ENCODE measurements at regions not wholly inside any gene's neighbourhood (a gene's known extent, or its start where the extent isn't known, plus 50 kb on each side); places are given as distances from the start of the nearest gene placed in this dataset.

GRCh38 chr17:6913608-6914443, 82.0 kb upstream of the ALOX12 start (continued):
- TF ChIP-seq MGA (IDR thresholded peaks at IDR 0.05) (0 out of 2 replicates have a peak, but pooled peaks have one; percentile 15), ZNF830 (CRISPR knock-in tag; IDR thresholded peaks at IDR 0.05) (no peak), ZBTB33 (CRISPR knock-in tag; IDR thresholded peaks at IDR 0.05) (0 out of 2 replicates have a peak, but pooled peaks have one; percentile 8), ZNF764 (CRISPR knock-in tag; IDR thresholded peaks at IDR 0.05; ENCODE audit: low read depth) (no peak), BRD4 (IDR thresholded peaks at IDR 0.05) (no peak), ZNF561 (CRISPR knock-in tag; conservative IDR thresholded peaks at IDR 0.05) (no peak), ZNF23 (CRISPR knock-in tag; IDR thresholded peaks at IDR 0.05) (no peak), ZFPM2 (CRISPR knock-in tag; IDR thresholded peaks at IDR 0.05) (no peak), E2F4 (CRISPR knock-in tag; IDR thresholded peaks at IDR 0.05; ENCODE audit: low read depth) (no peak), KAT7 (CRISPR knock-in tag; IDR thresholded peaks at IDR 0.05; ENCODE audit: borderline replicate concordance) (no peak), IFI16 (CRISPR knock-in tag; IDR thresholded peaks at IDR 0.05) (no peak), NCOA1 (IDR thresholded peaks at IDR 0.05; ENCODE audit: low read depth) (no peak), ATF1 (CRISPR knock-in tag; IDR thresholded peaks at IDR 0.05) (no peak), ATF1 (tag; IDR thresholded peaks at IDR 0.05) (peak; percentile 14; the same call in 1 of the 2 replicates), HMG20B (CRISPR knock-in tag; IDR thresholded peaks at IDR 0.05) (no peak)

Measured in K562 (cell line).